HG03196 (cell line): ENCODE measurements at regions not wholly inside any gene's neighbourhood (a gene's known extent, or its start where the extent isn't known, plus 50 kb on each side); places are given as distances from the start of the nearest gene placed in this dataset.

Experiments
- ATAC-seq: cut with Tn5 transposase; IDR thresholded peaks from one replicate; pipeline ENCODE4 v1.9.1; 2021; ENCODE audit not compliant: unreplicated experiment

GRCh38 chr17:68665373-68665772 lies 64.2 kb upstream of the FAM20A start:
- no peak for ATAC-seq

- ATAC-seq, result no peak
These were observed 61.3 kb upstream of the FAM20A start for GRCh38 chr17:68662479-68662878.

GRCh38 chr17:68662037-68662432 lies 60.9 kb upstream of the FAM20A start:
- ATAC-seq, result no peak

- no peak for ATAC-seq
These were observed 60.3 kb upstream of the FAM20A start for GRCh38 chr17:68661265-68662036.

GRCh38 chr17:68660302-68660701 lies 59.1 kb upstream of the FAM20A start:
- no peak for ATAC-seq

- no peak for ATAC-seq
These were observed 58.0 kb upstream of the FAM20A start for GRCh38 chr17:68658999-68659780.

GRCh38 chr17:68657576-68657975 lies 56.4 kb upstream of the FAM20A start:
- no peak for ATAC-seq

- ATAC-seq, result no peak
These were observed 56.0 kb upstream of the FAM20A start for GRCh38 chr17:68657166-68657565.

GRCh38 chr17:68656666-68657065 lies 55.5 kb upstream of the FAM20A start:
- no peak for ATAC-seq
